Glutamatergic neuron (in vitro differentiated cells): ENCODE measurements at regions not wholly inside any gene's neighbourhood (a gene's known extent, or its start where the extent isn't known, plus 50 kb on each side); places are given as distances from the start of the nearest gene placed in this dataset.
"Not testable (repeated sequence)": the region's sequence is repeated elsewhere in the genome, so short reads cannot be mapped to it uniquely, and the experiment has no call there.

Experiments
- DNase-seq: peaks from one replicate; pipeline ENCODE4 v3.0.0; 2022
- H3K27ac Mint-ChIP-seq: one replicate; pipeline ENCODE4 v1.8.0; 2020; ENCODE audit warnings: mild to moderate bottlenecking, mixed read lengths, inconsistent platforms; ENCODE audit not compliant: unreplicated experiment
- H3K27me3 Mint-ChIP-seq: one replicate; pipeline ENCODE4 v1.8.0; 2020; ENCODE audit warnings: mild to moderate bottlenecking, moderate library complexity, mixed read lengths, inconsistent platforms; ENCODE audit not compliant: unreplicated experiment
- H3K36me3 Mint-ChIP-seq: one replicate; pipeline ENCODE4 v1.8.0; 2020; ENCODE audit warnings: mild to moderate bottlenecking, mixed read lengths, inconsistent platforms; ENCODE audit not compliant: unreplicated experiment
- H3K4me1 Mint-ChIP-seq: one replicate; pipeline ENCODE4 v1.8.0; 2020; ENCODE audit warnings: mild to moderate bottlenecking, low read depth, mixed read lengths, inconsistent platforms; ENCODE audit not compliant: unreplicated experiment
- H3K4me3 Mint-ChIP-seq: one replicate; pipeline ENCODE4 v1.8.0; 2020; ENCODE audit warnings: mild to moderate bottlenecking, mixed read lengths, inconsistent platforms; ENCODE audit not compliant: unreplicated experiment
- H3K9me3 Mint-ChIP-seq: one replicate; pipeline ENCODE4 v1.8.0; 2020; ENCODE audit warnings: mild to moderate bottlenecking, moderate library complexity, mixed read lengths, inconsistent platforms; ENCODE audit not compliant: unreplicated experiment
- CTCF ChIP-seq: fragments of 200-600 bp; sonication (generic); IDR thresholded peaks from one replicate; pipeline ENCODE4 v1.5.0; 2021; ENCODE audit not compliant: partially characterized antibody, unreplicated experiment

DNA sequence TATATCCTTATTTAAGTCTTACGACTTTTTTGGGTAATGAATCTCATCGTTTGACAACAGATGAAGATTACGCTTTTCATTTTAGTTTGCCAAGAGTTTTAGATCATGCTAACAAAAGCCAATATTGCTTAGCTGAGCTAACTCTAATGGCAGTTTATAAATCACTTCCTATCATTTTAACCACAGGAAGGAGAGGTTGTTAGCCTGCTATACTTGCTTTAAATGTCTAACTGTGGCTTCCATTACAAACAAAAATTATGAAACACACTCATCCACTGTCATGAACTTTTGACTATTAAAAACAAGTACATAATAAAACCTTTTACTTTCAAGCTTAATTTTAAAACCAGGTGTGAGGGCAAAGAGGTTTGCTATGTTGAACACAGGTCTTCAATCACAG lies 53.7 kb upstream of the ANKH start:
- Mint-ChIP-seq H3K9me3 (no peaks in the 10 kb centered on the region), H3K27ac (no peak overlapping the region), H3K4me3 (no peak overlapping the region), H3K27me3 (no peaks in the 10 kb centered on the region), H3K4me1 (no peaks in the 10 kb centered on the region), H3K36me3 (no peaks in the 10 kb centered on the region)
- no peak for DNase-seq
- no peak for TF ChIP-seq CTCF

- H3K4me3 Mint-ChIP-seq, DNase-seq, H3K4me1 Mint-ChIP-seq, H3K36me3 Mint-ChIP-seq, H3K27me3 Mint-ChIP-seq, H3K9me3 Mint-ChIP-seq, H3K27ac Mint-ChIP-seq: not testable (repeated sequence)
These were observed 51.4 kb upstream of the ANKH start for GRCh38 chr5:14922952-14923351.

- H3K4me1 Mint-ChIP-seq = no peaks in the 10 kb centered on the region
- no peaks in the 10 kb centered on the region for H3K36me3 Mint-ChIP-seq
- H3K27me3 Mint-ChIP-seq = no peaks in the 10 kb centered on the region
- H3K27ac Mint-ChIP-seq = no peak overlapping the region
- H3K4me3 Mint-ChIP-seq = no peak overlapping the region
- TF ChIP-seq CTCF = no peak
- no peak for DNase-seq
- peaks cover 1% of the 10 kb centered on the region for H3K9me3 Mint-ChIP-seq
These were observed 50.9 kb upstream of the ANKH start for GRCh38 chr5:14922456-14922855.
